ENCODE measurements at regions not wholly inside any gene's neighbourhood (a gene's known extent, or its start where the extent isn't known, plus 50 kb on each side); places are given as distances from the start of the nearest gene placed in this dataset.
"Not testable (repeated sequence)": the region's sequence is repeated elsewhere in the genome, so short reads cannot be mapped to it uniquely, and the experiment has no call there.

DNA sequence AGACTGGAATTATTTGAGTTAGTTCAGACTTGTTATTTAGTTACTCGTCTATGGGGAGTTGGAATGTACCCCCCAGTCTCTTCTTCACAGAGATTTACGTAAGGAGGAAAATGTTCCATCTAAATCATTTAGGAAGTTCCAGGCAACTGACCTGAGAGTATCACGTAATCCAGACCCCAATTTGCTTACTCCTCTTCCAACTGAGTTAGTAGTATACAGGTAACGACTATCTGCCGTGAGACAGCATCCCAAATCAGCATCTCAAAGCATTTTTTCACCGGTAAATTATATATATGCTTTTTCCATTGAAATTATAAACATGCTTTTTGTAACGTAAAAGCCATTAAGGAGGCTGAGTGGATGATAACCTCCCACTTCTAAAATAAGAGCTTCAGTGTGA is 214.3 kb upstream of the WSB1 start:
- ATAC-seq (no peak), DNase-seq (no peak)
- H3K4me3 Mint-ChIP-seq, result no peak overlapping the region
- no peaks in the 10 kb centered on the region for H3K27me3 Mint-ChIP-seq
- CTCF ChIA-PET, result no interaction called here
- H3K36me3 Mint-ChIP-seq, result no peaks in the 10 kb centered on the region
- H3K9me3 Mint-ChIP-seq (ENCODE audit: low read depth), result no peaks in the 10 kb centered on the region
- H3K27ac Mint-ChIP-seq, result no peak overlapping the region
- no peaks in the 10 kb centered on the region for H3K4me1 Mint-ChIP-seq

DNA sequence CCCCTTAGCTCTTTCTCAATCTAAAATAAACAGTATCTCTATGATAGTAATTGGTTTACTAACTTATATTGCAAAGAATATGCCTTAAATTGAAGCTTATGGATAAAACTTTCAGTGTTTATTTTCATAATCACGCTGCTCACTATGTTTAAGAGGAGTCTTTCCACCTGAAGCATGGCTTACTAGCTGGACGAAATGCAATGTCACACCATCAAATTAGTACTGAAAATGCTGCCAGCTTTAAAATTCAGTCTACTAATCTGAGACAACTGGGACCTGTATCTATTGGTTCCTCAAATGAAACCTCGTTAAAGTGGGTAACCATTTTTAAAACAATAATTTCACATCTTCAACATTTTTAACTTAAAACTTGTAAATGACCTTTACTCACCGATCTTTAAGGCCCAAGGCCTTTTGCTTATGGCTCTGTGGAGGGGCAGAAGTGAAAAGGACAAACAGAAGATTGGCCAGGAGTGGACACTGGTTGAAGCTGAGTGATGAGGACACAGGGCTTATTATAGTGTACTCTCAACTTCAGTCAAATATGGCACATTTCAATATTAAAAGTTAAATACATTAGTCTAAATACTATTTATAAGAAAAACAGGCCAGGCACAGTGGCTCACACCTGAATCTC is 212.8 kb upstream of the WSB1 start:
- Mint-ChIP-seq H3K27ac (no peak overlapping the region), H3K27me3 (peaks cover 3% of the 10 kb centered on the region), H3K36me3 (no peaks in the 10 kb centered on the region), H3K4me3 (no peak overlapping the region), H3K4me1 (no peaks in the 10 kb centered on the region), H3K9me3 (ENCODE audit: low read depth) (no peaks in the 10 kb centered on the region)
- CTCF ChIA-PET, result no interaction called here
- no peak for DNase-seq
- no peak for ATAC-seq

DNA sequence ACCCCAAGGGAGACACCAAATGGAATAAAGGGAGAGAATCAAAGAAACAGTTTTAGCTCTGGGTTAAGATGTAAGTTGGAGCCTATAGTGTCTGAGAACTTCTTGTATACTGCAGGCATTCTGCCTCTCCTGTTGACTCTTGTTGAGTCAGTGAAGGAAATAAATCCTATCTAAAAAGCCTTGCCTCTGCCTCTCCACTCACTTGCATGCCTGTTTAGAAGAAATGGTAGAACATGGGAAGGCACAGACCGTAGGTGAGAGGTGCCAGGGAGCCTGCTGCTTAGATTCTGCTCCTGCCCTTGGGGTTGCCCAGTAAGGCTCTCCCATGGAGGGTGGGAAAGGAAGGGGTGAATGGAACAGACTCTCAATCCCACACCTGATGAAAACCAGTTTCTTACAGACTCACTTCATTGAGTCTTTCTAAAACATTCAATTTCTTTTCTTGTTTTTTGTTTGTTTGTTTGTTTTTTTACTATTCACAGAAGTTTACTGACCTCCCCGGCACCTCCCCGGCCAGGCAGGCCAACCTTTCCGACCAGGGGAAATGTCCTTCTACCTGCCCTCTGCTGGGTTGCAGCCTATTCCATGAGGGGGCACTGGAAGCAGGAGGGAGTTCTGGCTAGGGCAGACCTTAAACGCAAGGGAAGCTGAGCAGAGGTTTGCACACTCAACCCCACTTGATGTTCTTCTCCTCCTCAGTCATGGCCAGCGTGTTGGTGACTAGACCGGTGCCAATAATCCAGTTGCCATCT is 211.7 kb upstream of the WSB1 start:
- no peaks in the 10 kb centered on the region for H3K36me3 Mint-ChIP-seq
- no peaks in the 10 kb centered on the region for H3K9me3 Mint-ChIP-seq (ENCODE audit: low read depth)
- no peak for DNase-seq
- ATAC-seq, result no peak
- H3K4me1 Mint-ChIP-seq, result no peaks in the 10 kb centered on the region
- H3K27ac Mint-ChIP-seq, result no peak overlapping the region
- H3K4me3 Mint-ChIP-seq, result no peak overlapping the region
- H3K27me3 Mint-ChIP-seq, result peaks cover 3% of the 10 kb centered on the region
- CTCF ChIA-PET, result no interaction called here

DNA sequence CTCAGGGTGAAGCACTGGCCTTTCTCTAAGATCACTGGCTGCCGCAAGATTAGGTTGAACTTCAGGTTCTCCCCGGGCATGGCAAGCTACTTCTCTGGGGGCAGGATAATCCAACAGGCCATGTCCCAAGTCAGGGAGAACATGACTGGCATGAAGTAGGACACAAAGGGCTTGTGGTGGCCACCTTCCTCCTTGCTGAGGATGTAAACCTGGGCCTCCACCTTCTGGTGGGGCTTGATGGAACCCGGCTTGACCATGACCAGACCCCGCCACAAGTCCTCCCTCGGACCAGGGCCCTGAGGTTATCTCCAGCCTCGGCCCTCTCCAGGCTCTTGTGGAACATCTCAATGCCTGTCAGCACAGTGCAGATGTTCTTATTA is 211.1 kb upstream of the WSB1 start:
- no peak overlapping the region for H3K27ac Mint-ChIP-seq
- CTCF ChIA-PET, result no interaction called here
- H3K27me3 Mint-ChIP-seq, result peaks cover 3% of the 10 kb centered on the region
- ATAC-seq (no peak), DNase-seq (no peak)
- H3K4me1 Mint-ChIP-seq, result no peaks in the 10 kb centered on the region
- no peak overlapping the region for H3K4me3 Mint-ChIP-seq
- H3K36me3 Mint-ChIP-seq, result no peaks in the 10 kb centered on the region
- no peaks in the 10 kb centered on the region for H3K9me3 Mint-ChIP-seq (ENCODE audit: low read depth)

DNA sequence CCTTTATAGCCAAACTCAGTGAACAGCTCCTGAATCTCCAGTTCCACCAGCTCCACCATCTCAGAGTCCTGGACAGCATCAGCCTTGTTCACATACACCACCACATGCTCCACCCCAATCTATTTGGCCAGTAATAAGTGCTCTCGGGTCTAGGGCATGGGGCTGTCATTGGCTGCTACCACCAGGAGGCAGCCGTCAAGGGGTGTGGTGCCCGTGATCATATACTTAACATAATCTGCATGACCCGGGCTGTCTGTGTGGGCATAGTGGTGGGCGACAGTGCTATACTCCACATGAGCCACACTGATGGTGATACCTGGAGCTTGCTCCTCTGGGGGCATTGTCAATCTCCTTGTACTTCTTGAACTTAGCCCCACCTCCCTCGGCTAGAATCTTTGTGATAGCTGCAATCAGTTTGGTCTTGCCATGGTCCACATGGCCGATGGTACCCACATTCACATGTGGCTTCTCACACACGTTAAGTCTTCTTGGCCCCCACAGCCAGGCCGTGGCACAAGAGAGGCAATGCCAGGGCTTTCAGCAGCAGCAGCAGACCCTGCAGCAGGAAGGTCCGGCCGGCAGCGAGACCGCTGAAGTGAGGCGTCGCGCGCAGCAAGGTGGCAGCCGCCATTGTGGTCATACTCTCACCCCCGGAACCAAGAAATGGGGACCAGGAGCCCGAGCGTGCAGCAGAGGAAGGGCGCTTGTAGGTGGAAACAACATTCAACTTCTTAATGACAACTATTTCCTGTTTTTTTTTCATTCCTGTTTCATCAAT is 210.3 kb upstream of the WSB1 start:
- Mint-ChIP-seq H3K4me3 (no peak overlapping the region), H3K36me3 (no peaks in the 10 kb centered on the region), H3K27ac (no peak overlapping the region), H3K27me3 (peaks cover 5% of the 10 kb centered on the region), H3K9me3 (ENCODE audit: low read depth) (no peaks in the 10 kb centered on the region), H3K4me1 (no peaks in the 10 kb centered on the region)
- CTCF ChIA-PET, result no interaction called here
- DNase-seq (no peak), ATAC-seq (no peak)

DNA sequence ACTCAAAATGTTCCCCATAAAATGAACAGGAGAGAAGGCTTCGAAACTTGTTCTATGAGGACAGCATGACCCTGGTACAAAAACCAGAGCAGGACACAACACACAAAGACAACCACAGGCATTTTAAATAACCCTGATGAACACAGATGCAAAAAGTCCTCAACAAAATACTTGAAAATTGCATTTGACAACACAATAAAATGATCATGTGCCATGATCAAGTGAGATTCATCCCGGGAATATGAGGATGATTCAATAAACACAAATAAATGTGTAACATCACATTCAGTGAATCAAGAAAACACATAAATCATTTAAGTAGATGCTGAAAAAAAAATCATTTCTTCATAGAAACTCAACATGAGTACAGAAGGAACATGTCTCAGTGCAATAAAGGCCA is 208.4 kb upstream of the WSB1 start:
- CTCF ChIA-PET, result no interaction called here
- Mint-ChIP-seq H3K4me1 (no peaks in the 10 kb centered on the region), H3K27ac (no peak overlapping the region), H3K4me3 (no peak overlapping the region), H3K36me3 (no peaks in the 10 kb centered on the region), H3K27me3 (peaks cover 5% of the 10 kb centered on the region), H3K9me3 (ENCODE audit: low read depth) (no peaks in the 10 kb centered on the region)
- DNase-seq (no peak), ATAC-seq (no peak)

DNA sequence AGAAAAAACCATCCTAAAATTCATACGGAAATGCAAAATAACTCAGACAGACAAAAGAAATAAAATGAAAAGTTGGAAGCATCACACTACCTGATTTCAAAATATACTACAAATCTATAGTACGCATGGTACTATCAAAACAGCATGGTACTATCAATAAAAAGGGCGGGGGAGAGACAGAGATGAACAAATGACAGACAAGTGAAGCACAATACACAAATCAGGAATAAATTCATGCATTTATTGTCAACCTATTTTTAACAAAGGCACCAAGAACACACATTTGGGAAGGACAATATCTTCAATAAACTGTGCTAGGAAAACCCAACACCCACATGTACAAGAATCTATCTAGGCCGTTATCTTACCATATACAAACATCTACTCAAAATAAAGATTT is 207.4 kb upstream of the WSB1 start:
- H3K27ac Mint-ChIP-seq, result no peak overlapping the region
- H3K36me3 Mint-ChIP-seq, result no peaks in the 10 kb centered on the region
- H3K4me1 Mint-ChIP-seq, result no peaks in the 10 kb centered on the region
- H3K4me3 Mint-ChIP-seq, result no peak overlapping the region
- H3K27me3 Mint-ChIP-seq, result peaks cover 5% of the 10 kb centered on the region
- no peaks in the 10 kb centered on the region for H3K9me3 Mint-ChIP-seq (ENCODE audit: low read depth)
- DNase-seq (no peak), ATAC-seq (no peak)
- CTCF ChIA-PET, result no interaction called here

DNA sequence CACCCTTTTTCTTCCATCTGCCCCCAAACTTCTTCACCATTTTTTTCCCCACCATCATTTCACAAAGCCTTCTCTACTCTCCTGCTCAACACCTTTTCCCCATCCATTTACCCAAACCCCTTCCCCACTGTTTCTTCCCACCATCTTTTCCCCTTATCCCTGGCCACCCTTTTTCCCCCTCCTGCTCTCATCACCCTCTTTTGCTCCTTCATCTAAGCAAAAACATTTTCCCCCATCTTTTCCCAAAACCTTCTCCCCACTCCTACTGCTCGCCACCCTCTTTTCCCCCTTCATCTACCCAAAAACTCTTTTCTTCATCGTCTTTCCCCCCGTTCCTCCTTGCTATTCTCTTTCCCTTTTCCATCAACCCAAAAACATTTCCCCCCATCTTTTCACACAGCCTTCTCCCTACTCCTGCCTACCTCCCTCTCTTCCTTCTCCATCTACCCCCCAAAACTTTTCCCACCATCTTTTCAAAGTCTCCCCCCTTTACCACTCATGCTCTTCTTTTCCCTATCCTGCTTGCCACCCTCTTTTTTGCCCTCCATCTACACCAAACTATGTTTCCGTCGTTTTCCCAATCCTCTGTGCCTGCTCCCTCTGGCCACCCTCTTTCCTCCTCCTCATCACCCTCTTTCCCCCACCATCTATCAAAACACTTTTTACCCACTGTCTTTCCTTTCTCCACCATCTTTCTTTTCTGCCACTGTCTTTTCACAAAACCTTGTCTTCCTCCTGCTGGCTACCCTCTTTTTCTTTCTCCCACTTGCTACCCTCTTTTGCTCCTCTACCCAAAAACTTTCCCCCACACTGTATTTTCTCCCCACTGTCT is 205.8 kb upstream of the WSB1 start:
- DNase-seq (no peak), ATAC-seq (no peak)
- Mint-ChIP-seq H3K4me1 (no peaks in the 10 kb centered on the region), H3K36me3 (no peaks in the 10 kb centered on the region), H3K27me3 (peaks cover 5% of the 10 kb centered on the region), H3K4me3 (no peak overlapping the region), H3K9me3 (ENCODE audit: low read depth) (no peaks in the 10 kb centered on the region), H3K27ac (no peak overlapping the region)
- CTCF ChIA-PET, result no interaction called here

DNA sequence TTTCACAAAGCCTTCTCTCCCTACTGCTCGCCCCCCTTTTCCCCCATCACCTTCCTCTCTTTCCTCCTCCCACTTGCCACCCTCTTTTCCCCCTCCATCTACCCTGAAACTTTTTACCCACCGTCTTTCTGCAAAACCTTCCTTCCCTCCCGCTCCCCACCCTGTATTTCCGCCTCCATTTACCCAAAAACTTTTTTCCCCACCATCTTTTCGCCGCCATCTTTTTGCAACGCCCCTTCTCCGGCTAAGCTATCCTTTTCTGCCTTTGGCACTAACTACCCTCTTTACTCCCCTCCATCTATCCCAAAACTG is 205.2 kb upstream of the WSB1 start:
- CTCF ChIA-PET, result no interaction called here
- H3K4me3 Mint-ChIP-seq, result no peak overlapping the region
- DNase-seq, result no peak

DNA sequence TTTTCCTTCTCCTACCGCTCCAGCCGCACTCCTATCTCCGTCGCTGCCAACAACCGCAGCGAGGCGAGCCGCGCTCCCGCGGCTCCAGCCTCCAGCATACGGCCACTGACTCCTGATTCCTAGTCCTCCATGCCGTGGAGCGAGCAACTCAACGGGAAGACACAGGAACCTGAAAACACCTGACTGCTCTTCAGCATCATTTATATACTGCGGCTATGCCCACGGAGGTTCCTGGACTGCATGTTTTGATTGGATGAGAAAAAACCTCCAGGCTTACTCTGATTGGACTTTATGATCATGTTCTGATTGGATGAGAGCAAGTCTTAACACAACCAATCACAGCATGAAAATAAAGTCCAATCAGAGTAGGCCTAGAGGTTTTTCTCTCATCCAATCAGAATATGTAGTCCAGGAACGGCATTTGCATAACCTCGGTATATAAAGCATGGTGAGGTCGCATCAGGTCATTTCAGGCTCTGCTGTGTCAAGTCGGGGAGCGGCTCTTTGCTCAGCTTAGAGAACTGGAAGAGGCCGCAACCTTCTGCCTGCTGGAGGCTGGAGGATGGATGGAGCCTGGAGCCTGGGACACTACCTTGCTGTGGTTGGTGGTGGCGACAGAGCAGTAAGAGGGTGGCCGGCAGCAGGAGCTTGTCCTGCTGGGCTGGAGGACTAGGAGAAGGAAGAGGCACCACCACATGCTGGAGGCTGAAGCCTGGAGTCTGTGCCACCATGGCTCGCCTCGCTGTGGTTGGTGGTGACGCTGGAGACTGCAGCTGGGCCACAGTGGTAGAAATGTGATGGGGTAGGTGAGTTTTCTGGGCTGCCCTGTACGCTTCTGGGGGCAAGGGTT is 204.6 kb upstream of the WSB1 start:
- H3K9me3 Mint-ChIP-seq (ENCODE audit: low read depth); H3K27ac Mint-ChIP-seq; CTCF ChIA-PET; H3K4me3 Mint-ChIP-seq; H3K36me3 Mint-ChIP-seq; H3K27me3 Mint-ChIP-seq; ATAC-seq; DNase-seq; H3K4me1 Mint-ChIP-seq: not testable (repeated sequence)

More for the DNA sequence above, 205.2 kb upstream of the WSB1 start:
- no peak for ATAC-seq
- Mint-ChIP-seq H3K27me3 (peaks cover 9% of the 10 kb centered on the region), H3K36me3 (no peaks in the 10 kb centered on the region), H3K4me1 (no peaks in the 10 kb centered on the region), H3K9me3 (ENCODE audit: low read depth) (no peaks in the 10 kb centered on the region), H3K27ac (no peak overlapping the region)

DNA sequence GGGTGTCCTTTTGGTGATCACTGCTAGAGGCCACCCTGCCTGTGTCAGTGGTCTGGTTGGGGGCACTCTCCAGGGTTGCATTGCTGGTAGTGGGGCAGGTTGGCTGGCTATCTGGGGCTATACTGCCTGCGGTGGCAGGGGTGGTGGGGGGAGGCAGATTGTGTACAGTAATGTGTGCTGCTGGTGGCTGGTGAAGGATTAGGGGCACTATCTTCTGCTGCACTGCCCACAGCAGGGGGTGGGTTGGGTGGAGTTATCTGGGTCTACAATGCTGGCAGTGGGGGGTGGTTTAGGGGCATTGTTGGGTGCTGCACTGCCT is 204.0 kb upstream of the WSB1 start:
- no peak overlapping the region for H3K27ac Mint-ChIP-seq
- peaks cover 9% of the 10 kb centered on the region for H3K27me3 Mint-ChIP-seq
- DNase-seq (no peak), ATAC-seq (no peak)
- no peak overlapping the region for H3K4me3 Mint-ChIP-seq
- CTCF ChIA-PET, result no interaction called here
- H3K9me3 Mint-ChIP-seq (ENCODE audit: low read depth), result no peaks in the 10 kb centered on the region
- no peaks in the 10 kb centered on the region for H3K4me1 Mint-ChIP-seq
- H3K36me3 Mint-ChIP-seq, result no peaks in the 10 kb centered on the region

DNA sequence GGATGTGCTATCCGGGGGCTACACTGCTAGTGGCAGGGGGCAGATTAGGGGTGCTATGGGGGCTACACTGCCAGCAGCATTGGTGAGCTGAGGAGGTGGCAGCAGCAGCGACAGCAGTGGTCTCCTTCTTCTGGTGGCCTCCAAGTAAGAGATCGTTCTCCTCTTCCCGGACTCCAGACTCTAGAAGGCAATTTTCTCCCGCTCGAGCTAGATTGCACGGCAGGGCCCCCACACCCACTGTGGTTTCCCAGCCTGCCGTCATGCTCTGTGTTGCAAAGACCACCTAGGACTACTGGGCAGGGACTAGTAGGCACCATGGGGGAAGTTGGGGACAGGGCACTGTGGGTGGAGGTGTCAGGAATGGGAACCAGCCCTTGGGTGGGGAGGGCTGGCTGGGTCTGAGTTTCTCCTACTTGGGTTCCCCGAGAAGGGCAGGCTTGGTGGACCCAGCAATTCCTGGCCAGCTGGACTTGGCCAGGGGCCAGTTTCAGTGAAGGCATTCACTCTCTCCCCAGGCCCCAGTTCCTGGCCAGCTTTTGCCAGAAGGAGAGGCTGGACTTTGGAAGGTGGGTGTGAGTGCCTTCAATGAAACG is 203.4 kb upstream of the WSB1 start:
- not testable (repeated sequence) for H3K4me1 Mint-ChIP-seq

DNA sequence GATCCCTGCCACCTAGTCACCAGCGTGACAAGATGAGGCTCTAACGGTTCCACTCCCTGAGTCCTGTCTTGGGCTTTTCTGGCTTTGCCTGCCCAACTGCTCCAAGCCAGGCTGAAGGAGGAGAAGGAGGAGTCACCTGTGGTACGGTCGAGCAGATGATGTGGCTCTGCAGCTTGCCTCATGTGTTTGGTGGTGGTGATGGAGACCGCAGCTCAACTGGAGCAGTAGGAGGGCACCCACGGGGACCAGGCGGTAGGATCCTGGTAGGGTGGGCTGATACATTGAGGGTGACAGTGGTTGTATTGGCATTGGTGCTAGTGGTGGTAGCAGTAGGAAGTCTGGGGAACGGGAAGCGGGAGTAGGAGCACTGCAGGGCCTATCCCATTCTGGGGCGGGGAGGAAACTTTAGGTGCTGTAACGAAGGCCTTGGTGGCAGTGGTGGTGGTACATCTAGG is 202.8 kb upstream of the WSB1 start:
- Mint-ChIP-seq H3K27ac (no peak overlapping the region), H3K27me3 (peaks cover 12% of the 10 kb centered on the region), H3K4me1 (no peaks in the 10 kb centered on the region), H3K36me3 (no peaks in the 10 kb centered on the region), H3K4me3 (no peak overlapping the region), H3K9me3 (ENCODE audit: low read depth) (no peaks in the 10 kb centered on the region)
- CTCF ChIA-PET, result no interaction called here
- DNase-seq (no peak), ATAC-seq (no peak)

More for the DNA sequence above, 203.4 kb upstream of the WSB1 start:
- H3K4me3 Mint-ChIP-seq; DNase-seq; H3K36me3 Mint-ChIP-seq; H3K27ac Mint-ChIP-seq; CTCF ChIA-PET; H3K9me3 Mint-ChIP-seq (ENCODE audit: low read depth); ATAC-seq: not testable (repeated sequence)
- H3K27me3 Mint-ChIP-seq, result peaks cover 11% of the 10 kb centered on the region
